ENCODE measurements at regions not wholly inside any gene's neighbourhood (a gene's known extent, or its start where the extent isn't known, plus 50 kb on each side); places are given as distances from the start of the nearest gene placed in this dataset.

DNA sequence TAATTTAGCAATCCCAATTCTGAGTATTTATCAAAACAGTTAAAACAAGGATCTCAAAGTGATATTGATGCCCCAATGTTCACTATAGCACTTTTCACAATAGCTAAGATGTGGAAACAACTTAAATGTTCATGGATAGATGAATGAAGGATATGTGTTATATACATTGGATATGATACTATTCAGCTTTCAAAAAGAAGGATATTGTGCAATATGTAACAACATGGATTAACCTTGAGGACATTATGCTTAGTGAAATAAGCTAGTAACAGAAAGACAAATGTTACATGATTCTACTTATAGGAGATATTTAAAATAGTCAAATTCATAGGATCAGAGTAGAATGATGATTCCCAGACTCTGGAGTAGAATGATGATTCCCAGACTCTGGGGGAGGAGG is 78.0 kb downstream of the INSIG2 start:
- intact Hi-C loops (cut with micrococcal nuclease), result no loop called here

DNA sequence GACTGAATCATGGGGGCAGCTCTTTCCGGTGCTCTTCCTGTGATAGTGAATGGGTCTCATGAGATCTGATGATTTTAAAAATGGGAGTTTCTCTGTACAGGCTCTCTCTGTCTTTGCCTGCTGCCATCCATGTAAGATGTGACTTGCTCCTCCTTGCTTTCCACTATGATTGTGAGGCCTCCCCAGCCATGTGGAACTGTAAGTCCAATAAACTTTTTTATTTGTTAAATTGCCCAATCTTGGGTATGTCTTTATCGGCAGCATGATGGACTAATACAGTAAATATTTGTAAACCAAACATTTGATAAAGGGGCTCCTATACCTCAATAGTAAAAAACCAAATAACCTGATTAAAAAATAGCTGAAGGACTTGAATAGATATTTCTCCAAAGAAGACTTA is 77.3 kb downstream of the INSIG2 start:
- Histone ChIP-seq H3K27me3 (ENCODE audit: control insufficient read depth in 2 of 2, insufficient read depth in 2 of 2, low read length in 2 of 2) (no peaks in the 10 kb centered on the region), H3K9me3 (ENCODE audit: control insufficient read depth in 2 of 3, low read length in 3 of 3) (no peaks in the 10 kb centered on the region), H3K27ac (ENCODE audit: low read depth, low read length) (no peak overlapping the region), H3K36me3 (ENCODE audit: control insufficient read depth in 2 of 3, insufficient read depth in 3 of 3, low read length in 3 of 3) (no peaks in the 10 kb centered on the region), H3K4me3 (ENCODE audit: low read length) (no peak overlapping the region), H3K4me1 (ENCODE audit: control insufficient read depth in 2 of 2, insufficient read depth in 2 of 2, low read length in 2 of 2) (peaks cover 7 to 16% of the 10 kb centered on the region in 2 donors)
- DNase-seq (no peak), ATAC-seq (no peak)
- H3K9me3 Mint-ChIP-seq, result peaks cover 0 to 21% (median 7%) of the 10 kb centered on the region in 11 donors
- H3K27ac Mint-ChIP-seq, result no peak overlapping the region
- ChIA-PET CTCF (no interaction called here), POLR2A (no interaction called here)
- H3K36me3 Mint-ChIP-seq, result peaks cover 0 to 15% (median 3%) of the 10 kb centered on the region in 5 donors
- intact Hi-C loops (cut with micrococcal nuclease), result no loop called here
- H3K4me1 Mint-ChIP-seq, result peaks cover 0 to 4% (median 0%) of the 10 kb centered on the region in 7 donors
- H3K27me3 Mint-ChIP-seq, result peaks cover 7 to 19% (median 13%) of the 10 kb centered on the region in 5 donors
- H3K4me3 Mint-ChIP-seq, result no peak overlapping the region

More for the DNA sequence above, 78.0 kb downstream of the INSIG2 start:
- Histone ChIP-seq H3K36me3 (ENCODE audit: control insufficient read depth in 2 of 3, insufficient read depth in 3 of 3, low read length in 3 of 3) (no peaks in the 10 kb centered on the region), H3K4me3 (ENCODE audit: low read length) (no peak overlapping the region), H3K27ac (ENCODE audit: low read depth, low read length) (no peak overlapping the region), H3K4me1 (ENCODE audit: control insufficient read depth in 2 of 2, insufficient read depth in 2 of 2, low read length in 2 of 2) (peaks cover 7 to 16% of the 10 kb centered on the region in 2 donors), H3K9me3 (ENCODE audit: control insufficient read depth in 2 of 3, low read length in 3 of 3) (no peaks in the 10 kb centered on the region), H3K27me3 (ENCODE audit: control insufficient read depth in 2 of 2, insufficient read depth in 2 of 2, low read length in 2 of 2) (no peaks in the 10 kb centered on the region)
- Mint-ChIP-seq H3K9me3 (peaks cover 0 to 21% (median 7%) of the 10 kb centered on the region in 11 donors), H3K4me1 (peaks cover 0 to 4% (median 0%) of the 10 kb centered on the region in 7 donors), H3K27ac (peak overlapping the region in 1 of 9 donors; percentile 8), H3K4me3 (no peak overlapping the region), H3K36me3 (peaks cover 0 to 15% (median 3%) of the 10 kb centered on the region in 5 donors), H3K27me3 (peaks cover 4 to 13% (median 6%) of the 10 kb centered on the region in 5 donors)
- ChIA-PET CTCF (no interaction called here), POLR2A (interaction anchor here (1.6 kb wide), 1 partner anchor 11 kb away, joined by 4 read pairs; no protein-coding TSS in a partner anchor)
- no peak for DNase-seq
- ATAC-seq, result no peak

Data from naive thymus-derived CD4-positive, alpha-beta T cell (primary cell).